ENCODE measurements at regions not wholly inside any gene's neighbourhood (a gene's known extent, or its start where the extent isn't known, plus 50 kb on each side); places are given as distances from the start of the nearest gene placed in this dataset.

DNA sequence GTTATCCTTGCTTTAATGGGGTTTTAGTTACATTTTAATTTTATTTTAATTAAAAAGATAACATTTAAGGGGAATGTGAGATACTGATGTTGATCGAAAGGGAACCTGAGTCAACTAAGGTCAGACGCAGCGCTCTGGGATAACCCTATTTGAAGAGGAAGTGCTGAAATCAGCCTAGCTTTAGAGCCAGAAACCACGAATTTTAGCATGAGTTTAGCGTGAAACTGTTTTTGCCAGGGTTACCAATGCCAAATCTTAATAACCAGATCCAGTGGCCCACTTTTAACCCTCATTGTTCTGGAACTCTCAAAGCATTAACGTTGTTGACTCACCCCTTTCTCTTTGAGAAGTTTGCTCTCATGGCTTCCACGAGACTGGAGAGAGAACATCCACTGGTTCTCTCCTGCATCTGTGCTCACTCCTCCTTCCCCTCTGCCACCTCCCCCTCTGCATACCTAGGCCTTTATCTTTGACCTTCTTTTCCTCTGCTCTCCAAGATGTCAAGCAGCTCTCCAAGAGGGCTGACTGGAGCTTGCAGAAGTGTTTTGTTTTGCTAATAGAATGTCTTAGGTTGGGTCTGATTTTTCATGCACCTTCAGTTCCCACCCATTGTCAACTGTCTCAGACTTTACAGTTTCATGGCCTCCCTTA lies 198.3 kb upstream of the CELF2 start:
- DNase-seq, result no peak

DNA sequence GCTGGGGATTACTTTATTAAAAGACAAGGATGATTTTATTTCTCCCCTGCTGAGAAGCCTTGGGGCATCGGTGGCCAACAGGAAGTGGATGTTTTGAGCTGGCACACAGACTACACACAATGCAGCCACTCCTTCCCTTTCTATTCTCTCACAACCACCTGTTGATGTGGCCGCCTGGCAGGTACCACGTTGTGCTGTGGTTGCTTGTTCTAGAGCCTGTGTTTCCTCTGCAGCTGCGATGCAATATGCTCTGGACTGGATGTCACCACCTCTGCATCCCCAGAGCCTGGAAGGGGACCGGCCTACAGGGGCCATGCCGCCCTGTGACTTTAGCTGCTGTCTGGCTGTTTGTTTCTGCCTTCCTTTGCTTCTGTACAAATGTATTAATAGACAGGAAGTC lies 195.7 kb upstream of the CELF2 start:
- DNase-seq, result no peak

DNA sequence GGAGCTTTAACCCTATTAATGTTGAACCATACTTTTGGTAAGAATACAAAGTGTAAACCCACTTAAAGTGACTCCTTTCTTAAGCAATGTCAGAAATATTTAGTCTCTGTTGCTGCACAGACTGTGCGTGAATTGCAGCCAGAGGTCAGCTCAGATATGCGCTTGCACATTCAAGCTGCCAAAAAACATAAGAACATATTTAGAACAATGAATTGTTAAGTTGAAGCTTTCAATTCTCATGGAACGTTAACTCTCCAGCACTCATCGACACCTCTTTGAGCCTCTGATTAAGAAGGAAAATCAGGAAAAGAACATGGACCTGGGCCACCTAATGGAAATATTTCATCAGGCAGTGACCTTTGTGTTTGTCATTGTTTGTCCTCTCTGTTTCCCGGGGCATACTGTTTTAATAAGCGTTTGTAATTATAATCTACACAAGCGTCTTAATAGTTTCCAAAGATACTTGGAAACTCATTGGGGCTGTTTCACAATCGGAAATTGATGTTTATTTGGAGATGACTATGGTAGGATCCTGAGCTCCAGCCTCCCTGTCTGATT lies 193.0 kb upstream of the CELF2 start:
- no peak for DNase-seq

DNA sequence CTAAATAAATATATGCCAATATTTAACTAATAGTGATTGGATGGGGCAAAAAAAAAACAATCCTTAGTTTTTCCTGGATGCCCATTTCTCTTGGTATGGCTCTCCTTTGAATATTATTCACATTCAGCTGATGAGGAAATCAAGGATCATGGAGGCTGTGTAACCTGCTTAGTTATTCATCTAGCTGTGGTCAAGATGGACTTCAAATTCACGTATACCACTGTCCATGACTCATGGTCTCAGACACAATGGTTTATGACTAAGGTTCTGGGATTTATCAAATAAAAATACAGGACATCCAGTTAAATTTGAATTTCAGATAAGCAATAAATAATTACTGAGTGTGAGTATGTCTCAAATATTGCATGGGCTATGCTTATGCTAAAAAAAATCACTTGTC lies 191.5 kb upstream of the CELF2 start:
- no peak for DNase-seq

DNA sequence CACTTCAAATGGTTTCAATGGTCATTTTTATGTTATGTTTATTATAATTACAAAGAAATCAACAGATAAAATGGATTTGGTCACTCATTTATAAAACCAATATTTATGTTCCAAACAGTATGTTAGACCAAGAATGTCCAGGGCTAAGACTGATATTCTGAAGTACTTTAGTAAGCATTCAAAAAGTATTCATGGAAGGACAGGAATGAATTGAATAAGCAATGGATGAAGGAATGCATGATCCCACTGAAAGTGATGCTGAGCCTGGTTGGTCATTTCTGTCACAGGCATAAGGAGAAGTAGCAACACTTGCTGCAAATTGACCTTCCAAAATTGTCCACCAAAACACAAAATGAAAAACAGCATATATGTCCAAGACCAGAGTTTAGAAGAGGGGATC lies 189.0 kb upstream of the CELF2 start:
- no peak for DNase-seq

DNA sequence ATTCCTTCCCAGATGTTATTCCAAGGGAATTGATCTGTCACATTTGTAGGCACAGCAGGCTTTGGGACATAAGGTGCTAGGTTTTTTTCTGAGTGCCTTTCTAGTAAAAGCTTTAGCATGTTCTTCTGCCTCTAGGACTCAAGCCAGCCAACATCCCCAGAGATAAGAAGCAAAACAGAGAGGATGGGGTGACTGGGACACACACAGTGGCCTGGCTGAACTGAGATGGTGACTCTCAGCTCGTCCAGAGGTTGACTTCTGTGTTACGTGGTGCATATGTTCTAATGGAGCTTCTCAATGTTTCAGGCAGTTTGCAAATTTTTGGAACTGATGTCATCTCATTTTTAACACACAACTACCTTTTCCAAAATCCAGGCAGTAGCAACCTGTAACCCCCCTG lies 188.1 kb upstream of the CELF2 start:
- DNase-seq, result no peak

DNA sequence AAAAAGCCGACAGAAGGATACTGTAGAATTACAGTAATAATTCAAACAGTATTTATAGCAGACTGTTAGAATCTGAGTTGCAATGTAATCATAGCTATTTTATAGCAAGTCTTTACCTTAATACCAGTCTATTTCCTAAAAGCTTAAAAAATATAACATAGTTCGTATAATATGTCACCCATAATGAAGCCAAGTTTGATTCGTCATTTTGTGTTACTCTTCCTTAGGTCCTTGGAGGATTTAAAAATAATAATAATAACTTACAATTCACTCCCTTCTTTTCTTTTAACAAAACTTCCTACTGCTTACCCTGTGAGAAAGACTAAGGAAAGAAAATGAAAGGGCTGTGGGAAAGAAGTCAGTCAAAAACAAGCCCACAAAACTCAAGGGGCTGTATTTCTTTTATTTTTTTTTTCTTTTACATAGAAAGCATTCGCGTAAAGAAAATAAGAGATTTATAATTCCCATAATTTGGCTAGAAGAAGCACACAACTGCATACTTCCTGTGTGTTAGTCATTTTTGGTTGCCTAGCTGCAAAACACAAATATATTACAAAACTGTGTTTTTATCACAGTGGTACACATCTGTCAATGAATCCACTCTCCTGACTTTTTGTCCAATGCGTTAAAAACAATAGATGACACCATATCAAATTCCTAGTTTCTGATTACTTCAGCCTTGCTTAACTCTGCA lies 187.2 kb upstream of the CELF2 start:
- no peak for DNase-seq

DNA sequence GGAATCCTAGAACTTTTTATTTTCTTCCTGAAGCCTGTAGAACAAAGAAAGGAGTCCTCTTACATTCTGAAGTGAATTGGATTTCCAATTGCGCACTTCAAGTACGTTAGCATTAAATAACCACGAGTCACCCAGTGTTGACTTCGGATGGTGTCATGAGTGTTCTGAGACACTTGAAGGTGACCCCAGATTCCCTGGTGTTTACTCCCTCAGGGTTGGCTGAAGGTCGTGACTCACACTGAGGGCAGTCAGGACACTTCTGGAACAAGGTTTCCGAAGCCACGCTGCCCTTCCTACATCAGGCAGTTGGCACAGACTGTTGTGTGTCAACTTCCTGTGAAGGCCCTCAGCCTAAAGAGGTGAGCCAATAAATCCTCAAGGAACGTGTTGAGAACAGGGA lies 186.6 kb upstream of the CELF2 start:
- no peak for DNase-seq

DNA sequence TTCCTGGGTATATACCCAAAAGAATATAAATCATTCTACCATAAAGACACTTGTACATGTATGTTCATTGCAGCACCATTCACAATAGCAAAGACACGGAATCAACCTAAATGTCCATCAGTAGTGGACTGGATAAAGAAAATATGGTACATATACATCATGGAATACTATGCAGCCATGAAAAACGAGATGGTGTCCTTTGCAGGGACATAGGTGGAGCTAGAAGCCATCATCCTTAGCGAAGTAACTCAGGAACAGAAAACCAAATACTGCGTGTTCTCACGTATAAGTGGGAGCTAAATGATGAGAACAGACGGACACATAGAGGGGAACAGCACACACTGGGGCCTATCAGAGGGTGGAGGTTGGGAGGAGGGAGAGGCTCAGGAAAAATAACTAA lies 183.7 kb upstream of the CELF2 start:
- DNase-seq, result no peak

DNA sequence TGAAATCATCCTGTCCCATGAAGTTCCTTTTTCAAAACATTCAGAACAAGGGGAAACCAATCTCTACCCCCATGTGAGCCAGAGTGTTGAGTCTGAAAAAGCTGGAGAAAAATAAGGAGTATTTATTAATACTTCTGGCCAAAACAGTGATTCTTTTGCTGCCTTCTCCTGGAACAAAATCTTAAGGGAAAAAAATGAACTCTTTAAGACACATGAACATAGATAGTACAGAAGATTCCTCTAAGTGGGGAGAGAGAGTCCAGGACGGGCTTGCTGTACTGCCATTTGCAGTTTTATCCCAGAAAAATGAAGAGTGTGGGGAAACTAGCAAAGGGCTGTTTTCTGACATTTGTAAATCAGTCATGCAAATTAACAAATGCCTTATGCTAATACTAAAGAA lies 173.4 kb upstream of the CELF2 start:
- no peak for DNase-seq

DNA sequence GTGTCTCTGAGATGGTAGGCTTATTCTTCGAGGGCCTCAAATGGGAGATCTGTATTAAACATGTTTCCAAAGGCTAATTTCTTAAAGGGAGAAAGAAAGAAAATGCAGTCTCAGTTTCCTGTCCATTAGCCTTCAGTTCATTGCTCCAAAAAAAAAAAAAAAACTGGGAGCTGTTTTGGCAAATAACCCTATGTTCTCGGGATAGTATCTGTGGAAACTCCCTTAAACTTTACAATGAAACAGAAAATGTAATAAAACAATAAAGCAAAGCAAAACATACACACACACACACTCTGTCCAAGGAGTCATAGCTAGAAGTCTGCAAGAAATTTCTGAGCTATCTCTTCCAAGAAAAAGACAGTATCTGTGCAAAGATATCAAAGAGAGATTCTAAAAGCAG lies 172.5 kb upstream of the CELF2 start:
- no peak for DNase-seq

DNA sequence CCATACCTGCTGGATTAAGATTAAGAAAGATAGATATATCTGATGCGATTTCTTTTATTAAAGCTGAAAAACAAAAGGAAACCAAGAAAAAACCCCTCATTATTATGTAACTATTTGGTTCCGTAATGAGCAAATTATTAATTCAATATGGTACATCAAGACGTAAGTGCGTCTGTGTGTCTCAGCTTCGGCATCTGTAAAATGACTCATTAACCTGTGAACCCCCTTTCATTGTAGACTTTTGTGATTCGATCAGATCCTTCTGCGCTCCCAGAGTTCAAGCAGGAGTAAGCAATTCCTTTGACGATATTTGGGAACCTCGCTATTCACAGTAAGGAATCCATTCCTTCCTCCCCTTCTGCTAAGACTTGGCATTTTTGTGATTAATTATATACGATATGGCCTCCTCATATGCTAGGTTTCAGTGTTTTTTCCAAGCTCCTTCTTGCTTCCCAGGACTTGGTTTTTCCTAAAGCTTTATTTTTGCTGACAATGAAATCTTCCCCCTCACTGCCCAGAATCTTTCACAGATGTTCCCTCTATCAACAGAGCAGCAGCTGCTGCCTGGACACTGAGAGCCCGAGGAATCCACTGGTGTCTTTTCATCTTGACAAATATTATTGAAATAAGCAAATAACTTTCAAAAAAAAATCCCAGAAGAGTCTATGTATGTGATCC lies 171.7 kb upstream of the CELF2 start:
- DNase-seq, result no peak

DNA sequence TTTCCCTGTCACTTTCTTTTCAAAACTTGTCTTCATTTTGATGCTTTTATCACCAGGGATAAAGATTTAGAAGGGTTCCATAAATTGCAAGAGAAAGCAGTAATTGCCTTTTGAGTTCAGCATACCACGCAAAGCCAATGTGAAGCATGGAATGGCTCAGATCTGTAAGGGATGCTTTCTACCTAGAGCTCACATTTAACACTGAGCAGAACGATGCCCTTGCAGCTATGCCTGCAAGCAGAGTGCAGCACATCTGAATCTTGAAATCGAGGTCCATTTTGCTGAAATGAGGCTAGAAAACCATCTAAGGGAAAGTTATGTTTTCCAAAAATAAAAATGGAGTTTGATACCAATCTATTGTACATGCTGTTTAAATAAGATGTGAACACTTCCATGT lies 171.2 kb upstream of the CELF2 start:
- no peak for DNase-seq

DNA sequence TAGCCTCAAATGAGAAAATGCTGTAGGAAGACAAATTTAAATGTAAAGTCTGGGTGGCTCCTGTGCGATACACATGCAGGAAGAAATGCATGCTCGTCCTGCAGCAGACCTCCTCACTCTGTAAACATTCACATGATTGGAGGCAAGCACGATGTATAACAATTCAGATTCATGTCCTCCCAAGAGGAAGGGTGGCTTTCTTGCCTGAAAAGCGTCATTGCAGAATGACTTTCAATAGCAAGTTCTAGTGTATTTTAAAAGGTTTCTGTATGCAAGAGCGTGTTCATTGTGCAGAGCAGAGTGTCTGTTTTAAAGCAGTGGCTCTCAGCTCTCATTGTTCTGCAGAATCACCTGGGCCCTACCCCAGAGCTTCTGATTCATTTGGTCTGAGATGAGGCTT lies 170.3 kb upstream of the CELF2 start:
- no peak for DNase-seq

DNA sequence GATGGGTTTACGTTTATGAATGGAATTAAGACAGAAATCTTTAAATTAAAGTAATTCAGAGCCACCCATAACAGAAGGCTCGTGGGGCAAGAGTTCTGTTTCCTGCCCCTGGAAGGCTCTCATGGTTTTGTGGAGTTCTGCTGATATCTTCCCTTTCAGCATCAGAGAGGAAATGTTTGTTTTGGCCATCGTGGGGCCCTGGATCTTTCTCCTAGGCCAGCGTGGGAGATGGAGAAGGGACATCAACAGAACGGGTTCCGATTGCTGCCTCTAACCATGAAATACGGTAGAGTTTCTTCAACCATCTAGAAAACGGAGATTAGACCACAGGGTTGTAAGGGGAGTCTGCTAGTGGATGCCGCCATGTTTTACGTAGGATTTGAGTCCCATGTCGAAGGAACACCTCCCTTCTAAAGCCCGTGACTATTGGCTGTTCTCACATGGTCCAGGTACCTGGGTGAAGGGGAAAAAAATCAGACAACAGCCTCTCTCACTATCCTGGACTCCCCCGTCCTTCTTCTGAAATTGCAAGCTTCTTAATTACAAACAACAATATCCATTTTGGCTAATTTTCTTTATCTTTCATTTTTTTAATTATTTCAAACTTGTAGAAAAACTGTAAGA lies 169.1 kb upstream of the CELF2 start:
- DNase-seq, result no peak

DNA sequence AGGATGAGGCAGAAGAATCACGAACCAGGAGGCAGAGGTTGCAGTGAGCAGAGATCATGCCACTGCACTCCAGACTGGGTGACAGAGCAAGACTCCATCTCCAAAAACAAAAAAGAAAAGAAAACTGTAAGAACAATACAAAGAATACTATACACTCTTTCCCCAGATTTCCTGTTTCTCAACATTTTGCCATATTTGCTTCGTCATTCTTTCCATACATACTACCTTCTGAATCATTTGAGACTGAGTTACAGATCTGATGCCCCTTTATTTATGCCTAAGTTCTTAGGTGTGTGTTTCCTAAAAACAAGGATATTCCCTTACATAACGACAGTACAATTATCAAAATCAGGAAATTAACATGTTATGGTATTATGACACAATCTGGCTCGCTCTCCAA lies 168.4 kb upstream of the CELF2 start:
- DNase-seq, result no peak

DNA sequence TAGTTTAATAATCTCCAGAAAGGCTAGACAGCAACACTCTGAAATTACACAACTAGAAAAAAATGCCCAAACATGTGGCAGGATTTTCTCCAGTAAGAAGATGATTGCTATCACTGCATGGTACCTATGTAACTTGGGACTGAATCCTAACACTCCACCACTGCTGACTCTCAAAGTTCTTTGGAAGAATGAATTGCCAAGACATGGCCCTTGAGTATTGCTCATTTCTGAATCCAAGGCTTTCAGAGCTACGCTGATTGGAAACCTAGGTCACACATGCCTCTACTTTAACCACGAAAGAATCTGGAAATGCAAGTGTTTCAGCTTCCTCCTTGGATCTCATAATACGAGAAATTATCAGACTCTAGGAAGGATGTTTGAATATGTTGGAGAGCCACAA lies 167.5 kb upstream of the CELF2 start:
- no peak for DNase-seq

DNA sequence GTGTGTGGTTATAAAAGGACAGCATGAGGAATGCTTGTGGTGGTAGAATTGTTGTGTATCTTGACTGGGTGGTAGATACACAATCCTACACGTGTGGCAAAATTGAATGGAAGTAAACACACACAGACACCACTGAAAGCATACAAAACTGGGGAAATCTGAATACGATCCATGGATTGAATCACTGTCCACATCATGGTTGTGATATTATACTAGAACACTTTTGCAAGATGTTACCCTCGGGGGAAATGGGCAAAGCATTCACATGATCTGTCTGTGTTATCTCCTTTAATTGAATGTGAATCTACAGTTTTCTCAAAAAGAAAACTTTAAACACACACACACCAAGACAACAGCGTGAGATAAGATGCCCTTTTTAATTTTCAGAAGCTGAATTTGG lies 165.2 kb upstream of the CELF2 start:
- no peak for DNase-seq

DNA sequence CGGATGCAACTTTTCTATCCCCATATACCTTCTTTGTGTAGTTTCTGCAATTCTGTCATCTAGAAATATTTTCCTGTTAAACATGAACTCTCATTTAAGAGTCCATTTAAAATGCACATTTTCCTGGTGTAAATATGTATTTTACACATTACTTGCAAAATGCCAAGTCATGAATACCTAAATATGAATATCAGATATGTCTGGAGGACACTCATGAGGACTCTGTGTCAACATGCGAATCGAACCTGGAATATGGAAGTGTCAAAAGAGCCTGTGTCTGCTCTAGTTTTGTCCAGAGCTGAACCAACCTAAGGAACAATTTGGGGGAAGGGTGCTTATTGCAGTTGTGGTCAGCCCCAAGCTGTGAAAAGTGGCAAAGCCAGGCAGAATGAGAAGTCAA lies 163.7 kb upstream of the CELF2 start:
- DNase-seq, result no peak

DNA sequence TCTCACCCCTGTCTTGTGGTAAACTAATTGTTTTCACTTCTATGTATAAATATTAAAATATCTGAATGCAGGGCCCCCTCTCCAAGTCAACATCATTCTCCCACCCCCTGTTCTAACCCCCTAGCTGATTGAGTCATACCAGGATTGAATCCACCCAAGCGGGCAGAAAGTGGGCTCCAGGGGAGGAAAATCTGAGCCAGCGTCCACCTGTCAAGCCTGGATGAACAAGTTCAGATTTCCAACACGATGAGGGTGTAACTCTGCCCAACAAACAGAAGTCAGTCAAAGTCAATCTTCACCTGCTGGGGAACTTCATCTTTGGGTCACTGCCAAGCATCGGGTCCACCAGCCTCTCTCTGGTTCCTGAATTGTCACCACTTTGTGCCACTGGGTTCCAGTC lies 162.9 kb upstream of the CELF2 start:
- no peak for DNase-seq

DNA sequence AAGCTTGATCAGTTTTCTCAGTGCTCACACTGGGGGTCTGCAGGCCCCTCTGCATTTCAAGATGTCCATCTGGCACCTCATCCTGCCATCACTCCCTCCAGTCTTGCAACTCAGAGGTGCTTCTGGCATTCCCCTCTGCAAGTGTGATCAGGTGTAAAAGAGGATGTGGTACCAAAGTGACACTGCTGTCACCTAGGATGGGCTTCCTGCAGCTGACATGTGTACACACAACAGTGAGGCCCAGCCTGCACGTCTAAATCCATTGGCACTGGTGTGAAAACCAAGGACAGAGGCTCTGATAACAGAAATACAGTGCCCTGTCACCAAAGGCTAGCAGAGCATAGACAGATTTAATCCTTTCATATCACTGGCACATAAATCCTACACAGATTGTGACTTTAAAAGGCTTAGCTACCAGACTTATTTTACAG lies 162.5 kb upstream of the CELF2 start:
- DNase-seq, result no peak

DNA sequence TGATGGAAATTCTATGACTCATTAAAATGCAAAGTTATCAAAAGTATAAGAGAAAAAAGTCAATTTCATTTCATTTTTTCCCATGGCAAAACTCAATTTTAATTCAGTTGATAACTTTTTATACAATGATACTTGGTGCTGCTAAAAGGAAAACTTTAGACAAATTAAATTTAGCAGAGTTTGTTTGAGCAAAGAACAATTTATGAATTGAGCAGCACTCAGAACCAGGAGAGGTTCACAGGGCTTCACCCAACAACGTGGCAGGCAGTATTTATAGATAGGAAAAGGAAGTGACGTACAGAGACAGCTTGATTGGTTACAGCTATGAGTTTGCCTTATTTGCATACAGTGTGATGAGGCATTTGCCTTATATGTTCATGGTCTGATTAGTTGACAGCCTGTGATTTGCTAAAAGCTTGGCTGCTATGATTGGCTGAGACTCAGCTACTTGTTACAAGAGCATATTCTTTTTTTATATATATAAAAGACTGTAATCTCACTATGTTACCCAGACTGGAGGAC lies 157.2 kb upstream of the CELF2 start:
- no peak for DNase-seq

DNA sequence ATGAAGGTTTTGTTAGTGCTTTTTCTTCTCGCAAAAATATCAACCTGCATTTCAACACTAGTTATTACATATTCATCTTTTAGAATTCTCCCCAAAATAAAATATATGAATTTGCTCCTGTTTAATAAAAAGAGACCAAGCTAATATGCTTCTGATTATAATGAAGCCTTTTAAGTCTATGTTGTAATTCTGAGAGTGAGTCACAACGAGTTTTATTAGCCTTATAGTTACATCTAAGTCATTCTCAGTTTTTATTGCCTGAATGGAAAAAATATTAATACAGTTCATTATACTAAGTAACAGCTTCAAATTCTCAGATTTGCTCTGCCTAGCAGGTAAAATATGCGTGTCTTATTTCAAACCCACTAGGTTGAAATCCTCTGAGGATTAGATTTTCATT lies 152.4 kb upstream of the CELF2 start:
- DNase-seq, result no peak

All from activated gamma-delta T cell (primary cell).